Skeletal muscle tissue (tissue), 3 donors: ENCODE measurements at regions not wholly inside any gene's neighbourhood (a gene's known extent, or its start where the extent isn't known, plus 50 kb on each side); places are given as distances from the start of the nearest gene placed in this dataset.
A peak's percentile ranks its signal among the peaks of the same experiment; 100 is the strongest.

Source experiments
- H3K27ac ChIP-seq: one replicate; pipeline ENCODE4 v1.7.0; 2013; ENCODE audit warnings: mild to moderate bottlenecking, low read depth, low read length, inconsistent platforms
- H3K27me3 ChIP-seq, 3 donors: one replicate each; pipeline ENCODE4 v1.7.0; 2013; ENCODE audit warnings: low read length in 3 of 3; ENCODE audit not compliant: control insufficient read depth in 3 of 3, insufficient read depth in 3 of 3
- H3K36me3 ChIP-seq, 3 donors: one replicate each; pipeline ENCODE4 v1.7.0; 2013; ENCODE audit warnings: low read length in 3 of 3; ENCODE audit not compliant: control insufficient read depth in 3 of 3, insufficient read depth in 3 of 3
- H3K4me1 ChIP-seq, 3 donors: one replicate each; pipeline ENCODE4 v1.7.0; 2013; ENCODE audit warnings: low read length in 3 of 3, mild to moderate bottlenecking in 3 of 3; ENCODE audit not compliant: control insufficient read depth in 3 of 3, insufficient read depth in 3 of 3
- H3K4me3 ChIP-seq, 3 donors: one replicate each; pipeline ENCODE4 v1.7.0; 2013; ENCODE audit warnings: low read length in 3 of 3
- H3K9ac ChIP-seq, 3 donors: one replicate each; pipeline ENCODE4 v1.7.0; 2013; ENCODE audit warnings: low read length in 3 of 3, mild to moderate bottlenecking in 3 of 3, moderate library complexity in 2 of 3, low read depth in 1 of 3
- H3K9me3 ChIP-seq, 3 donors: one replicate each; pipeline ENCODE4 v1.7.0; 2013; ENCODE audit warnings: low read length in 3 of 3; ENCODE audit not compliant: control insufficient read depth in 3 of 3
- donor health status: Osteomylitis.

DNA sequence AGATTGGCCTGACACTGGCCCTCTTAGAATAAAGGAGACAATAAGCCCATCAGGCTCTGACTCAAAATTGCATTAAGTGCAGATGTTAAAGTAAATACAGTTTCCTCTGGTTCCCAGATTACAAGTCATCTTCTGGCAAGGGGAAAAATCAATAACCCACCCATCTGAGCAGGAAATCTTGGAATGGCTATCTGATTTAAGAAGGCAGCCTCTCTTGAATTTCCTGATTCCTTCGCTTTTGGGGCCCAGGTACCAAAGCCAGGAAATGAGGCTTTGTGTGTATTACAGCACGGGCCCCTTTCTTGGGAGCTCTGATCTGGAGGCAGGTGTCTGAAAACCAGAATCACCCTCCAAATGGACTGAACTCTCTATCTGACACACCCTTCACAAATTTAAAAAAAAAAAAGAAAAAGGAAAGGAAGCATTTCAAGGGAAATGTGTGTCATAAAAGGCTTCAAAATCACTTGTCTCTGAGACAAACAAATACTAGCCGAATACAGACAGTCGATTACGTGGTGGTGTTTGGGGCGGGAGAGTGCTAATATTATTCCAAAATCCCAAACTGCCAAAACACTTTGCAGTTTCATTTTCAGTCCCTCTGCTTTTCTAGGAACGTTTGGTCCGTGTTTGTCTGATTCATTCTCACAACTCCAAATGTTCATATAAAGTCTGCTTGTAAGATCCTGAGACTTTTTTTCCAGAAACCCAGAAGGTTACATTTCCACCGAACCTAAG lies 240.9 kb upstream of the CAMK1G start:
- Histone ChIP-seq H3K9ac (no peak overlapping the region), H3K4me1 (peaks cover 0 to 2% (median 0%) of the 10 kb centered on the region in 3 donors), H3K36me3 (no peaks in the 10 kb centered on the region), H3K9me3 (no peaks in the 10 kb centered on the region), H3K27me3 (no peaks in the 10 kb centered on the region), H3K4me3 (peak overlapping the region in 1 of 3 donors; percentile 5), H3K27ac (no peak overlapping the region)

DNA sequence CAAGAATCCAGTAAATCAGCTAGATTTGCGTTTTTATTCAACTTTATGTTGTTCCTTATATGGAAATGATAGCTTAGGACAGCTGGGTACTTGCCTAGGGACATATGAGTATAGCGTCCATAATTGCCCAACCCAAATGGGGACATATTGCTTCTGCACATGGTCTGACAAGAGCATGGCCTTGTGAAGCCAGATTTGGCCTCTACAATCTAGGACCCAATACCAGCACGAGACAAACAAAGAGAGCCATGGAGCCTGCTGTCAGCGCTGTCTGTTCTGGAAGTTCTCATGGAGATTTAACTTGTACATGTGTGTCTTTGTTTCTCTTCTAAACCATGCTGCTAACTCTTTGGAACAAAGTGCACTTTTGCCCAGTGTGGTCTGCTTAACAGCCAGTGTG lies 240.0 kb upstream of the CAMK1G start:
- Histone ChIP-seq H3K9ac (no peak overlapping the region), H3K27ac (no peak overlapping the region), H3K4me1 (peaks cover 0 to 2% (median 0%) of the 10 kb centered on the region in 3 donors), H3K9me3 (no peaks in the 10 kb centered on the region), H3K4me3 (peak overlapping the region in 1 of 3 donors; percentile 5), H3K36me3 (no peaks in the 10 kb centered on the region), H3K27me3 (no peaks in the 10 kb centered on the region)

DNA sequence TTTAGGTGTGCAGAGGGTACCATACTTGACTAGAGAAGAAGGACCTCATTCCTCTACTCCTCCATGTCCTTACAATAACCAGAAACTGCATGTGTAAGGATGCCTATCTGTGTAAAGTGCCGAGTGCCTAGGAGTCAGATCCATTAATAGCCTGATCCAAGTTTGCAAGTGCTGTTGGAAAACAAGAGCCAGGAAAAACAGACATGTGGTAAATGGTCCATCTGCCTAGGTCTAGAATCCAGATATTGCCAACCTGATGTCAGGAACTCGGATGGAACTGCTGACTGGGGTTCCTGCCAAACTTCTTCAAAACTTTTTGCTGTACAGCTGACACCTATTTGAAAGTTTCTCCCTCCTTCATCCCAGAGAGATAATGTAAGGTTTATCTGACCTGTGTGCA lies 239.4 kb upstream of the CAMK1G start:
- no peaks in the 10 kb centered on the region for H3K27me3 ChIP-seq
- H3K9ac ChIP-seq, result no peak overlapping the region
- H3K36me3 ChIP-seq, result no peaks in the 10 kb centered on the region
- H3K9me3 ChIP-seq, result no peaks in the 10 kb centered on the region
- H3K4me3 ChIP-seq, result no peak overlapping the region
- H3K27ac ChIP-seq, result no peak overlapping the region
- H3K4me1 ChIP-seq, result peaks cover 0 to 2% (median 0%) of the 10 kb centered on the region in 3 donors

- Histone ChIP-seq H3K4me3 (no peak overlapping the region), H3K4me1 (no peaks in the 10 kb centered on the region), H3K27me3 (no peaks in the 10 kb centered on the region), H3K9ac (no peak overlapping the region), H3K36me3 (no peaks in the 10 kb centered on the region), H3K9me3 (no peaks in the 10 kb centered on the region), H3K27ac (no peak overlapping the region)
Observed at GRCh38 chr1:209349363-209350308, 233.9 kb upstream of the CAMK1G start.

- no peak overlapping the region for H3K9ac ChIP-seq
- no peak overlapping the region for H3K4me3 ChIP-seq
- H3K27ac ChIP-seq, result no peak overlapping the region
- H3K4me1 ChIP-seq, result no peaks in the 10 kb centered on the region
- H3K36me3 ChIP-seq, result no peaks in the 10 kb centered on the region
- no peaks in the 10 kb centered on the region for H3K9me3 ChIP-seq
- H3K27me3 ChIP-seq, result no peaks in the 10 kb centered on the region
Observed at GRCh38 chr1:209353053-209353452, 230.5 kb upstream of the CAMK1G start.

GRCh38 chr1:209354111-209354839 lies 229.2 kb upstream of the CAMK1G start:
- Histone ChIP-seq H3K27me3 (no peaks in the 10 kb centered on the region), H3K9ac (no peak overlapping the region), H3K9me3 (no peaks in the 10 kb centered on the region), H3K4me1 (no peaks in the 10 kb centered on the region), H3K4me3 (no peak overlapping the region), H3K36me3 (no peaks in the 10 kb centered on the region), H3K27ac (no peak overlapping the region)

DNA sequence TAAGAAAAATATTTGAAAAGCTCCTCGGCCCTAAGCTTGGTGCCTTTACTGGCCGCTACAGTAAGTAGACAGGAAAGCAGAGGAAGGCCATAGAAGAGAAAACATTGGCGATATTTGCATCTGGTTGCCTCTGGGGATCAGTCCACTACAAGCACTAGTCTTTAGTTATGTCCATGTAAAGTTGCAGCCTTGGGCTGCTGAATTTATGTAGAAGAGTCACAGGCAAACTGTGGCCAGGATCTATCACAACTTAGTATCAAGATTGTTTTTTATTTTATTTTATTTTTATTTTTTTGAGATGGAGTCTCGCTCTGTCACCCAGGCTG lies 228.7 kb upstream of the CAMK1G start:
- no peak overlapping the region for H3K27ac ChIP-seq
- H3K4me1 ChIP-seq, result no peaks in the 10 kb centered on the region
- no peak overlapping the region for H3K9ac ChIP-seq
- no peaks in the 10 kb centered on the region for H3K9me3 ChIP-seq
- H3K27me3 ChIP-seq, result no peaks in the 10 kb centered on the region
- H3K4me3 ChIP-seq, result no peak overlapping the region
- no peaks in the 10 kb centered on the region for H3K36me3 ChIP-seq

DNA sequence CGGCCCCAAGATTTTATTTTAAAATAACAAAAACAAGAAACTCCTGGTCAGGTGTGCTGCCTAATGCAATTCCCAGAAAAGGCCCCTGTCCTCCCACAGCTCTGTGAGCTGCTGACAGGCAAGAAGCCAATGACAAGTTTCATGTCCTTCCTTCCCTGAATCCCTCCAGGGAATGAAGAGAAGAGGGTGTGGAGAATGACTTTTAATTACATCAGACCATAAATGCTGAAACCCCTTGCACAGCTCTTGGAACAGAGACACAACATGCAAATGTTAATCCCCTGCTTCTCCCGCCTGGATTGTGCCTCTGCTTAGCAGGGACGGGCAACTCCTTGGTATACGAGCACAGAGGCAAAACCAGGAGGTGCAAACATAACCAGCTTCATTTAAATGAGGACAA lies 228.1 kb upstream of the CAMK1G start:
- Histone ChIP-seq H3K9me3 (no peaks in the 10 kb centered on the region), H3K36me3 (no peaks in the 10 kb centered on the region), H3K9ac (no peak overlapping the region), H3K27me3 (no peaks in the 10 kb centered on the region), H3K27ac (no peak overlapping the region), H3K4me3 (no peak overlapping the region), H3K4me1 (no peaks in the 10 kb centered on the region)

DNA sequence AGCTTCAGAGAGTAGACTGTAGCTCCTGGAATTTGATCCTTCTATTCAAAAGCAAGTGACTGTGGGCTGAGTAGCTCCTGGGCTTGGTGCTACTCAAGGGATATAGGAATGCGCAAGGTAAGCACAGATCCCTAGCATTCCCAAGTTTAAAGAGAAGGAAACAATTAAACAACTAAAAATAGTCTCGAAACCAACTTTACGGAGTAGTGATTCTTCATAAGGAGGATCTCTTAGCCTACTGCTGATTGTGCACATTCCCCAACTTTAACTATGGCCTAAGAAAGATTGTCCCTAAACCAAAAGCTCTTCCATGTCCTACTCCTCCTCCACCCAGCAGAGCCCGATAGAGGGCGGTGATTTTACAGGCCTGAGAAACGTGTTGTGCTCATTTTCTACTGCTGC lies 226.5 kb upstream of the CAMK1G start:
- H3K9me3 ChIP-seq, result no peaks in the 10 kb centered on the region
- no peaks in the 10 kb centered on the region for H3K4me1 ChIP-seq
- no peak overlapping the region for H3K27ac ChIP-seq
- H3K27me3 ChIP-seq, result no peaks in the 10 kb centered on the region
- no peaks in the 10 kb centered on the region for H3K36me3 ChIP-seq
- no peak overlapping the region for H3K4me3 ChIP-seq
- no peak overlapping the region for H3K9ac ChIP-seq

GRCh38 chr1:209363112-209363511 lies 220.4 kb upstream of the CAMK1G start:
- H3K36me3 ChIP-seq, result no peaks in the 10 kb centered on the region
- no peaks in the 10 kb centered on the region for H3K4me1 ChIP-seq
- H3K9me3 ChIP-seq, result no peaks in the 10 kb centered on the region
- no peak overlapping the region for H3K9ac ChIP-seq
- H3K27ac ChIP-seq, result no peak overlapping the region
- H3K4me3 ChIP-seq, result no peak overlapping the region
- H3K27me3 ChIP-seq, result no peaks in the 10 kb centered on the region
